Posterior vena cava (tissue), 2 donors: ENCODE measurements at regions not wholly inside any gene's neighbourhood (a gene's known extent, or its start where the extent isn't known, plus 50 kb on each side); places are given as distances from the start of the nearest gene placed in this dataset.

Experiments
- DNase-seq: peaks from one replicate; pipeline ENCODE4 v3.0.0-alpha.2; 2020; ENCODE audit warnings: low spot score
- intact Hi-C, 2 donors: fragments of 100-400 bp; cut with DNase I; formaldehyde crosslinking; loops; one replicate each; pipeline versions ENCODE4 v1.14.1 to v1.14.2; 2022 to 2023
- donor health status: DM: yes; HTN: yes; CAD: no.
- donor health status: DM: yes; HTN: yes; CAD: no.

GRCh38 chr15:98127586-98127985, 167.1 kb downstream of the ARRDC4 start:
- intact Hi-C loops = no loop called here
- DNase-seq = no peak

GRCh38 chr15:98131924-98132323, 171.4 kb downstream of the ARRDC4 start:
- intact Hi-C loops = no loop called here
- no peak for DNase-seq

GRCh38 chr15:98134905-98135304, 174.4 kb downstream of the ARRDC4 start:
- no peak for DNase-seq
- intact Hi-C loops = no loop called here

GRCh38 chr15:98138910-98139309, 178.4 kb downstream of the ARRDC4 start:
- no peak for DNase-seq
- intact Hi-C loops = no loop called here

- intact Hi-C loops = no loop called here
Observed at GRCh38 chr15:98139337-98139736, 178.8 kb downstream of the ARRDC4 start.

GRCh38 chr15:98142572-98142971, 182.1 kb downstream of the ARRDC4 start:
- intact Hi-C loops = no loop called here
- no peak for DNase-seq

More at GRCh38 chr15:98139337-98139736, 178.8 kb downstream of the ARRDC4 start:
- no peak for DNase-seq

- no peak for DNase-seq
- intact Hi-C loops = no loop called here
Observed at GRCh38 chr15:98143116-98143515, 182.6 kb downstream of the ARRDC4 start.

GRCh38 chr15:98144388-98144787, 183.9 kb downstream of the ARRDC4 start:
- intact Hi-C loops = no loop called here
- DNase-seq = no peak

- DNase-seq = no peak
- intact Hi-C loops = no loop called here
Observed at GRCh38 chr15:98146031-98146820, 185.7 kb downstream of the ARRDC4 start.

GRCh38 chr15:98147415-98147814, 186.9 kb downstream of the ARRDC4 start:
- intact Hi-C loops = no loop called here
- DNase-seq = no peak

GRCh38 chr15:98150084-98150483, 189.6 kb downstream of the ARRDC4 start:
- DNase-seq = no peak
- intact Hi-C loops = no loop called here

GRCh38 chr15:98150536-98150935, 190.0 kb downstream of the ARRDC4 start:
- no peak for DNase-seq
- intact Hi-C loops = no loop called here

- DNase-seq = no peak
- intact Hi-C loops = no loop called here
Observed at GRCh38 chr15:98151096-98151495, 190.6 kb downstream of the ARRDC4 start.

- intact Hi-C loops = no loop called here
- no peak for DNase-seq
Observed at GRCh38 chr15:98152156-98152555, 191.7 kb downstream of the ARRDC4 start.

GRCh38 chr15:98154863-98155262, 194.4 kb downstream of the ARRDC4 start:
- intact Hi-C loops = no loop called here
- no peak for DNase-seq

- DNase-seq = no peak
- intact Hi-C loops = no loop called here
Observed at GRCh38 chr15:98155356-98155755, 194.9 kb downstream of the ARRDC4 start.

- peak; percentile 72 for DNase-seq
- intact Hi-C loops = loop anchor here in 1 of 2 donors (5.0 kb wide), 1 partner anchor 858 kb away; no protein-coding TSS in a partner anchor
Observed at GRCh38 chr15:98160236-98160635, 199.7 kb downstream of the ARRDC4 start.

GRCh38 chr15:98163319-98164045, 203.0 kb downstream of the ARRDC4 start:
- DNase-seq = peak; percentile 58
- intact Hi-C loops = loop anchor here in 1 of 2 donors (5.0 kb wide), 1 partner anchor 861 kb away; no protein-coding TSS in a partner anchor

- DNase-seq = no peak
- intact Hi-C loops = loop anchor here in 1 of 2 donors (5.0 kb wide), 1 partner anchor 862 kb away; no protein-coding TSS in a partner anchor
Observed at GRCh38 chr15:98164571-98164970, 204.1 kb downstream of the ARRDC4 start.

GRCh38 chr15:98164986-98165385, 204.5 kb downstream of the ARRDC4 start:
- DNase-seq = no peak
- intact Hi-C loops = loop anchor here in 1 of 2 donors (5.0 kb wide), 1 partner anchor 863 kb away; no protein-coding TSS in a partner anchor
